ENCODE measurements at regions not wholly inside any gene's neighbourhood (a gene's known extent, or its start where the extent isn't known, plus 50 kb on each side); places are given as distances from the start of the nearest gene placed in this dataset.

DNA sequence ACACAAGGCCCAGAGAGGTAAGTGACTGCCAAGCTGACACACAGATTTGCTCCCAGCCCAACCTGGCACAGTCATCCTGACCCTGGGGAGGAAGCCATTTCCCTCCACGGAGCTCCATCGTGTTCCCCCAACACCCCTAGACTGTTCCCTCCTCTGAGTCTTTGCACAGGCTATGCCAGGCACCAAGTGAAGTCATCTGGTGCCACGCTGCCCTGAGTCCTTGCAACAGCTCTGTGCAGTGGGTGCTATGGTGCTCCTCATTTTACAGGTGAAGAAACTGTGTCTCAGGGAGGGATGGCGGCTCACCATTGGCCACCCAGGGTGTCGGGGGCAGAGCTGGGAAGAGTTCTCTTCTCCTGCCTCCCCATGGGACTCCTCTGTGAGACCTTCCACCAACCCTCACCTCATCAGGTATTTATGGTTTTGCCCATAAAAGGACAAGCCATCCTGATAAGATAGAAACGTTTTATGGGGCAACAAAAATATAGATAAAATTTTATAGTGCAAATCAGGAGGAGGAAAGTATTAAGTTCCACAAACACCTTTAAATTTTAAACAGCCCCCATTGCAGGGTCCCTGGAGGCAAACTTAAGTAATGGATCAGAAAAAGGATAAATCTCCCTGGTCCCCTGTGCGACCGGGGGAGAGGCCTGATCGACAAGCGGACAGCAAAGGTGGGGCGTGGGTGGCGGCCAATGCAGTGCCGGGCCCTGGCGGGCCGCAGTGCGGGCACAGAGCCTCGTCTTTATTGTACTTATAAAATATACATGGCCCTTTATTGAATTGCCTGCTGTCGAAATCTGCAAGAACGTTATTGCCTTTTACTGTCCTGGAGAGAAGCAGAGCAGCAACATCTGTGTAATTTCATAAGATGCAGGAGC is 50.2 kb upstream of the ZBTB43 start:
- 1% methylated on average over 19 of the region's 19 CpGs for WGBS (ENCODE audit: insufficient coverage, low coverage, missing lambda C conversion rate)
- H3K4me2 ChIP-seq (ENCODE audit: insufficient read depth, low read length), result no peak overlapping the region
- H3K4me3 ChIP-seq, result no peak overlapping the region
- peaks cover 31 to 63% of the 10 kb centered on the region in 2 experiments for H3K27me3 ChIP-seq (ENCODE audit: control insufficient read depth in 2 of 2, insufficient read depth in 2 of 2, low read length in 2 of 2)
- POLR2A ChIA-PET, result no interaction called here
- CTCF ChIA-PET (ENCODE audit: low intra/inter-chr PET ratio), result no interaction called here
- no TSS peak for BruUV-seq (replicated peaks)
- H3K9ac ChIP-seq (ENCODE audit: insufficient read depth in 1 of 2, low read depth in 2 of 2, low read length in 2 of 2), result no peak overlapping the region
- no peaks in the 10 kb centered on the region for H3K9me1 ChIP-seq (ENCODE audit: control insufficient read depth, insufficient read depth, low read length)
- ATAC-seq (no peak), FAIRE-seq (no peak), DNase-seq (ENCODE audit: extremely low read depth in 1 of 4, low spot score in 3 of 4) (no peak)
- no peak overlapping the region for H3K27ac ChIP-seq (ENCODE audit: extremely low read depth, low read depth, low read length)
- in situ Hi-C loops (cut with MboI), result no loop called here
- peaks cover 0 to 6% of the 10 kb centered on the region in 2 experiments; a peak in 3 of 5 replicates for H3K4me1 ChIP-seq (replicated peaks in 1 of 2; ENCODE audit: control insufficient read depth in 2 of 2, insufficient read depth in 2 of 2, low read length in 2 of 2)
- H3K36me3 ChIP-seq (ENCODE audit: control insufficient read depth, insufficient read depth, low read length), result no peaks in the 10 kb centered on the region
- H4K20me1 ChIP-seq (replicated peaks; ENCODE audit: control insufficient read depth, insufficient read depth, low read length), result peaks cover 5% of the 10 kb centered on the region; the same call in 1 of the 2 replicates
- no peaks in the 10 kb centered on the region for H3K79me2 ChIP-seq (ENCODE audit: control insufficient read depth, insufficient read depth, low read length)
- no peaks in the 10 kb centered on the region for H3K9me3 ChIP-seq (replicated peaks; ENCODE audit: control insufficient read depth, insufficient read depth, low read depth, low read length)
- H2AFZ ChIP-seq (ENCODE audit: low read depth, low read length), result no peak overlapping the region
- intact Hi-C loops (cut with micrococcal nuclease), result no loop called here
- TF ChIP-seq, protein P1, sequence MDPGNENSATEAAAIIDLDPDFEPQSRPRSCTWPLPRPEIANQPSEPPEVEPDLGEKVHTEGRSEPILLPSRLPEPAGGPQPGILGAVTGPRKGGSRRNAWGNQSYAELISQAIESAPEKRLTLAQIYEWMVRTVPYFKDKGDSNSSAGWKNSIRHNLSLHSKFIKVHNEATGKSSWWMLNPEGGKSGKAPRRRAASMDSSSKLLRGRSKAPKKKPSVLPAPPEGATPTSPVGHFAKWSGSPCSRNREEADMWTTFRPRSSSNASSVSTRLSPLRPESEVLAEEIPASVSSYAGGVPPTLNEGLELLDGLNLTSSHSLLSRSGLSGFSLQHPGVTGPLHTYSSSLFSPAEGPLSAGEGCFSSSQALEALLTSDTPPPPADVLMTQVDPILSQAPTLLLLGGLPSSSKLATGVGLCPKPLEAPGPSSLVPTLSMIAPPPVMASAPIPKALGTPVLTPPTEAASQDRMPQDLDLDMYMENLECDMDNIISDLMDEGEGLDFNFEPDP (CRISPR knock-in tag; IDR thresholded peaks at IDR 0.05), result no peak
- TF ChIP-seq NRF1 (conservative IDR thresholded peaks at IDR 0.05 in 1 of 2, IDR thresholded peaks at IDR 0.05 in 1 of 2) (no peak), MTA2 (IDR thresholded peaks at IDR 0.05; ENCODE audit: low read depth) (no peak), SP1 (CRISPR knock-in tag; IDR thresholded peaks at IDR 0.05) (no peak)
- TF ChIP-seq, protein P2, sequence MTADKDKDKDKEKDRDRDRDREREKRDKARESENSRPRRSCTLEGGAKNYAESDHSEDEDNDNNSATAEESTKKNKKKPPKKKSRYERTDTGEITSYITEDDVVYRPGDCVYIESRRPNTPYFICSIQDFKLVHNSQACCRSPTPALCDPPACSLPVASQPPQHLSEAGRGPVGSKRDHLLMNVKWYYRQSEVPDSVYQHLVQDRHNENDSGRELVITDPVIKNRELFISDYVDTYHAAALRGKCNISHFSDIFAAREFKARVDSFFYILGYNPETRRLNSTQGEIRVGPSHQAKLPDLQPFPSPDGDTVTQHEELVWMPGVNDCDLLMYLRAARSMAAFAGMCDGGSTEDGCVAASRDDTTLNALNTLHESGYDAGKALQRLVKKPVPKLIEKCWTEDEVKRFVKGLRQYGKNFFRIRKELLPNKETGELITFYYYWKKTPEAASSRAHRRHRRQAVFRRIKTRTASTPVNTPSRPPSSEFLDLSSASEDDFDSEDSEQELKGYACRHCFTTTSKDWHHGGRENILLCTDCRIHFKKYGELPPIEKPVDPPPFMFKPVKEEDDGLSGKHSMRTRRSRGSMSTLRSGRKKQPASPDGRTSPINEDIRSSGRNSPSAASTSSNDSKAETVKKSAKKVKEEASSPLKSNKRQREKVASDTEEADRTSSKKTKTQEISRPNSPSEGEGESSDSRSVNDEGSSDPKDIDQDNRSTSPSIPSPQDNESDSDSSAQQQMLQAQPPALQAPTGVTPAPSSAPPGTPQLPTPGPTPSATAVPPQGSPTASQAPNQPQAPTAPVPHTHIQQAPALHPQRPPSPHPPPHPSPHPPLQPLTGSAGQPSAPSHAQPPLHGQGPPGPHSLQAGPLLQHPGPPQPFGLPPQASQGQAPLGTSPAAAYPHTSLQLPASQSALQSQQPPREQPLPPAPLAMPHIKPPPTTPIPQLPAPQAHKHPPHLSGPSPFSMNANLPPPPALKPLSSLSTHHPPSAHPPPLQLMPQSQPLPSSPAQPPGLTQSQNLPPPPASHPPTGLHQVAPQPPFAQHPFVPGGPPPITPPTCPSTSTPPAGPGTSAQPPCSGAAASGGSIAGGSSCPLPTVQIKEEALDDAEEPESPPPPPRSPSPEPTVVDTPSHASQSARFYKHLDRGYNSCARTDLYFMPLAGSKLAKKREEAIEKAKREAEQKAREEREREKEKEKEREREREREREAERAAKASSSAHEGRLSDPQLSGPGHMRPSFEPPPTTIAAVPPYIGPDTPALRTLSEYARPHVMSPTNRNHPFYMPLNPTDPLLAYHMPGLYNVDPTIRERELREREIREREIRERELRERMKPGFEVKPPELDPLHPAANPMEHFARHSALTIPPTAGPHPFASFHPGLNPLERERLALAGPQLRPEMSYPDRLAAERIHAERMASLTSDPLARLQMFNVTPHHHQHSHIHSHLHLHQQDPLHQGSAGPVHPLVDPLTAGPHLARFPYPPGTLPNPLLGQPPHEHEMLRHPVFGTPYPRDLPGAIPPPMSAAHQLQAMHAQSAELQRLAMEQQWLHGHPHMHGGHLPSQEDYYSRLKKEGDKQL (CRISPR knock-in tag; IDR thresholded peaks at IDR 0.05; ENCODE audit: borderline replicate concordance), result no peak
- TF ChIP-seq, protein P3, sequence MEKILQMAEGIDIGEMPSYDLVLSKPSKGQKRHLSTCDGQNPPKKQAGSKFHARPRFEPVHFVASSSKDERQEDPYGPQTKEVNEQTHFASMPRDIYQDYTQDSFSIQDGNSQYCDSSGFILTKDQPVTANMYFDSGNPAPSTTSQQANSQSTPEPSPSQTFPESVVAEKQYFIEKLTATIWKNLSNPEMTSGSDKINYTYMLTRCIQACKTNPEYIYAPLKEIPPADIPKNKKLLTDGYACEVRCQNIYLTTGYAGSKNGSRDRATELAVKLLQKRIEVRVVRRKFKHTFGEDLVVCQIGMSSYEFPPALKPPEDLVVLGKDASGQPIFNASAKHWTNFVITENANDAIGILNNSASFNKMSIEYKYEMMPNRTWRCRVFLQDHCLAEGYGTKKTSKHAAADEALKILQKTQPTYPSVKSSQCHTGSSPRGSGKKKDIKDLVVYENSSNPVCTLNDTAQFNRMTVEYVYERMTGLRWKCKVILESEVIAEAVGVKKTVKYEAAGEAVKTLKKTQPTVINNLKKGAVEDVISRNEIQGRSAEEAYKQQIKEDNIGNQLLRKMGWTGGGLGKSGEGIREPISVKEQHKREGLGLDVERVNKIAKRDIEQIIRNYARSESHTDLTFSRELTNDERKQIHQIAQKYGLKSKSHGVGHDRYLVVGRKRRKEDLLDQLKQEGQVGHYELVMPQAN (IDR thresholded peaks at IDR 0.05; ENCODE audit: borderline replicate concordance), result no peak
- TF ChIP-seq, protein P4, sequence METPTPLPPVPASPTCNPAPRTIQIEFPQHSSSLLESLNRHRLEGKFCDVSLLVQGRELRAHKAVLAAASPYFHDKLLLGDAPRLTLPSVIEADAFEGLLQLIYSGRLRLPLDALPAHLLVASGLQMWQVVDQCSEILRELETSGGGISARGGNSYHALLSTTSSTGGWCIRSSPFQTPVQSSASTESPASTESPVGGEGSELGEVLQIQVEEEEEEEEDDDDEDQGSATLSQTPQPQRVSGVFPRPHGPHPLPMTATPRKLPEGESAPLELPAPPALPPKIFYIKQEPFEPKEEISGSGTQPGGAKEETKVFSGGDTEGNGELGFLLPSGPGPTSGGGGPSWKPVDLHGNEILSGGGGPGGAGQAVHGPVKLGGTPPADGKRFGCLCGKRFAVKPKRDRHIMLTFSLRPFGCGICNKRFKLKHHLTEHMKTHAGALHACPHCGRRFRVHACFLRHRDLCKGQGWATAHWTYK (CRISPR knock-in tag; IDR thresholded peaks at IDR 0.05), result no peak
- TF ChIP-seq, protein P5, sequence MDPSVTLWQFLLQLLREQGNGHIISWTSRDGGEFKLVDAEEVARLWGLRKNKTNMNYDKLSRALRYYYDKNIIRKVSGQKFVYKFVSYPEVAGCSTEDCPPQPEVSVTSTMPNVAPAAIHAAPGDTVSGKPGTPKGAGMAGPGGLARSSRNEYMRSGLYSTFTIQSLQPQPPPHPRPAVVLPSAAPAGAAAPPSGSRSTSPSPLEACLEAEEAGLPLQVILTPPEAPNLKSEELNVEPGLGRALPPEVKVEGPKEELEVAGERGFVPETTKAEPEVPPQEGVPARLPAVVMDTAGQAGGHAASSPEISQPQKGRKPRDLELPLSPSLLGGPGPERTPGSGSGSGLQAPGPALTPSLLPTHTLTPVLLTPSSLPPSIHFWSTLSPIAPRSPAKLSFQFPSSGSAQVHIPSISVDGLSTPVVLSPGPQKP (CRISPR knock-in tag; IDR thresholded peaks at IDR 0.05), result no peak
